ENCODE measurements at regions not wholly inside any gene's neighbourhood (a gene's known extent, or its start where the extent isn't known, plus 50 kb on each side); places are given as distances from the start of the nearest gene placed in this dataset.

- FAIRE-seq (no peak), DNase-seq (ENCODE audit: insufficient read length, low spot score) (no peak)
- no peak for TF ChIP-seq CTCF (IDR thresholded peaks at IDR 0.05; ENCODE audit: insufficient read depth, missing control alignments)
Measured at GRCh38 chr7:46902463-46902862, 679.4 kb downstream of the TNS3 start.

GRCh38 chr7:46900312-46901263 is 681.3 kb downstream of the TNS3 start:
- no peak for FAIRE-seq
- no peak for DNase-seq (ENCODE audit: insufficient read length, low spot score)
- no peak for TF ChIP-seq CTCF (IDR thresholded peaks at IDR 0.05; ENCODE audit: insufficient read depth, missing control alignments)

DNA sequence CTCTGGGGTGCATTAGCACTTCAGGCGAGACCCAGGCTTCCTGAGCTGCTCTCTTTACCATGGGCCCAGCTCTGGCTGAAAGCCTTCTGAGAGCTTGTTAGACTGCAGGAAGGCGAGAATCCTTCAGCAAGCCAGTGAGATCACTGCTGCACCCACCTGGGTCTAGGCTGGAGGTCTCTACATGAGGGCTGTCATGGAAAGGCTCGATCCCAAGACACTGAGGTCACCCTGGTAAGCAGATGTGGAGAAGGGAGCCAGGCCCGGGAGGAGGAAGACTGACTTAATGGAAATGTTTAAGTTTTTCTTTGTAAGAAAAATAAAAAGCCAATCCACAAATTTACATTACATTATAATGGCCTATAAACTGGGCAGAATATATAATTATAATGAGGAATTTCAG is 684.5 kb downstream of the TNS3 start:
- TF ChIP-seq CTCF (IDR thresholded peaks at IDR 0.05; ENCODE audit: insufficient read depth, missing control alignments), result no peak
- no peak for DNase-seq (ENCODE audit: insufficient read length, low spot score)
- no peak for FAIRE-seq

- FAIRE-seq (no peak), DNase-seq (ENCODE audit: insufficient read length, low spot score) (no peak)
- no peak for TF ChIP-seq CTCF (IDR thresholded peaks at IDR 0.05; ENCODE audit: insufficient read depth, missing control alignments)
Measured at GRCh38 chr7:46886669-46887374, 695.1 kb downstream of the TNS3 start.

GRCh38 chr7:46885167-46885566 is 696.7 kb downstream of the TNS3 start:
- FAIRE-seq (no peak), DNase-seq (ENCODE audit: insufficient read length, low spot score) (no peak)
- no peak for TF ChIP-seq CTCF (IDR thresholded peaks at IDR 0.05; ENCODE audit: insufficient read depth, missing control alignments)

DNA sequence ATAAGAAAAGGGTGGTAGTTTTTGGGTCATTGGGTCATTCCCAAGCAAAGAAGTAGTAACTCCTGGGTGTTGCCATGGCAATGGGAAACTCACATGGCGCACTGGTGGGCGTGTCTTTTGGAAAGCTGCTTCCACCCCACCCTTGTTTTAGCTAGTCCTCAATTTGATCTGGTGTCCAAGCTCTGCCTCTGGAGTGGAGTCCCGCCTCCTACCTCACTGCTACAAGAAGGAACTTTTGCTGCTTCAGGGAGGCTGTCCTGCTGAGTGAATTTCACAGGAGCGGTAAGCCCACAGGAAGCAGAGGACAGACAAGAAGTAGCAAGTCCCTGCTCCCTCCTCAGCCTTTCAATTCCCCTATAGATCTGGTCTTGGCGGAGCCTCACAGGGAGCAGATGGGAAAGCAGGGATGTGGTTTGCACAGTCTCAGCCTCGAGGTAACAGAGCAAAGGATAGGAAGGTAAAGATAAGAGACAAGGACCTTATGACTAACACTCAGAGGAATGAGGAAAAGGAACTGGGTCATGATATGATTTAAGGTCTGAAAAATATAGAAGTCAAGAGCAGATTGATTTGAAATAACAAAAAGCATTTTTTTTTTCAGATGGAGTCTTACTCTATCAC is 700.3 kb downstream of the TNS3 start:
- no peak for DNase-seq (ENCODE audit: insufficient read length, low spot score)
- FAIRE-seq, result no peak
- TF ChIP-seq CTCF (IDR thresholded peaks at IDR 0.05; ENCODE audit: insufficient read depth, missing control alignments), result no peak
